ENCODE measurements at regions not wholly inside any gene's neighbourhood (a gene's known extent, or its start where the extent isn't known, plus 50 kb on each side); places are given as distances from the start of the nearest gene placed in this dataset.

GRCh38 chr5:53373451-53374158, 106.8 kb upstream of the FST start:
- Mint-ChIP-seq H3K27ac (no peak overlapping the region), H3K27me3 (peaks cover 10% of the 10 kb centered on the region), H3K4me1 (no peaks in the 10 kb centered on the region), H3K9me3 (no peaks in the 10 kb centered on the region), H3K36me3 (no peaks in the 10 kb centered on the region), H3K4me3 (no peak overlapping the region)
- no peak for ATAC-seq

GRCh38 chr5:53376853-53377252, 103.6 kb upstream of the FST start:
- Mint-ChIP-seq H3K36me3 (no peaks in the 10 kb centered on the region), H3K4me1 (no peaks in the 10 kb centered on the region), H3K9me3 (no peaks in the 10 kb centered on the region), H3K27me3 (no peaks in the 10 kb centered on the region), H3K4me3 (no peak overlapping the region), H3K27ac (no peak overlapping the region)
- no peak for ATAC-seq

GRCh38 chr5:53378190-53378589, 102.2 kb upstream of the FST start:
- Mint-ChIP-seq H3K9me3 (no peaks in the 10 kb centered on the region), H3K27me3 (peaks cover 1% of the 10 kb centered on the region), H3K4me1 (no peaks in the 10 kb centered on the region), H3K36me3 (no peaks in the 10 kb centered on the region), H3K27ac (no peak overlapping the region), H3K4me3 (no peak overlapping the region)
- no peak for ATAC-seq

GRCh38 chr5:53378590-53379247, 101.7 kb upstream of the FST start:
- H3K4me3 Mint-ChIP-seq = no peak overlapping the region
- H3K4me1 Mint-ChIP-seq = no peaks in the 10 kb centered on the region
- no peak for ATAC-seq
- H3K36me3 Mint-ChIP-seq = no peaks in the 10 kb centered on the region
- H3K9me3 Mint-ChIP-seq = no peaks in the 10 kb centered on the region
- peaks cover 7% of the 10 kb centered on the region for H3K27me3 Mint-ChIP-seq
- no peak overlapping the region for H3K27ac Mint-ChIP-seq

- Mint-ChIP-seq H3K27ac (no peak overlapping the region), H3K4me1 (no peaks in the 10 kb centered on the region), H3K4me3 (no peak overlapping the region), H3K36me3 (no peaks in the 10 kb centered on the region), H3K27me3 (peaks cover 16% of the 10 kb centered on the region), H3K9me3 (peaks cover 11% of the 10 kb centered on the region)
- ATAC-seq = no peak
These were observed 94.1 kb upstream of the FST start for GRCh38 chr5:53386341-53386740.

GRCh38 chr5:53389093-53389492, 91.3 kb upstream of the FST start:
- H3K4me1 Mint-ChIP-seq = no peaks in the 10 kb centered on the region
- ATAC-seq = no peak

GRCh38 chr5:53392073-53392472, 88.4 kb upstream of the FST start:
- no peaks in the 10 kb centered on the region for H3K27me3 Mint-ChIP-seq
- H3K4me1 Mint-ChIP-seq = no peaks in the 10 kb centered on the region
- H3K27ac Mint-ChIP-seq = no peak overlapping the region
- H3K9me3 Mint-ChIP-seq = peaks cover 11% of the 10 kb centered on the region
- no peaks in the 10 kb centered on the region for H3K36me3 Mint-ChIP-seq
- no peak for ATAC-seq
- no peak overlapping the region for H3K4me3 Mint-ChIP-seq

More at GRCh38 chr5:53389093-53389492, 91.3 kb upstream of the FST start:
- Mint-ChIP-seq H3K27ac (no peak overlapping the region), H3K36me3 (no peaks in the 10 kb centered on the region), H3K4me3 (no peak overlapping the region), H3K9me3 (peaks cover 11% of the 10 kb centered on the region), H3K27me3 (peaks cover 6% of the 10 kb centered on the region)

GRCh38 chr5:53394808-53395207, 85.6 kb upstream of the FST start:
- Mint-ChIP-seq H3K4me3 (no peak overlapping the region), H3K4me1 (no peaks in the 10 kb centered on the region), H3K27ac (no peak overlapping the region), H3K9me3 (peaks cover 6% of the 10 kb centered on the region), H3K27me3 (peaks cover 8% of the 10 kb centered on the region), H3K36me3 (no peaks in the 10 kb centered on the region)
- no peak for ATAC-seq

GRCh38 chr5:53397141-53397757, 83.2 kb upstream of the FST start:
- peaks cover 8% of the 10 kb centered on the region for H3K27me3 Mint-ChIP-seq
- no peaks in the 10 kb centered on the region for H3K4me1 Mint-ChIP-seq
- peaks cover 3% of the 10 kb centered on the region for H3K9me3 Mint-ChIP-seq
- H3K36me3 Mint-ChIP-seq = no peaks in the 10 kb centered on the region
- no peak for ATAC-seq
- H3K4me3 Mint-ChIP-seq = no peak overlapping the region
- H3K27ac Mint-ChIP-seq = no peak overlapping the region

GRCh38 chr5:53397845-53398244, 82.6 kb upstream of the FST start:
- Mint-ChIP-seq H3K27ac (no peak overlapping the region), H3K9me3 (peaks cover 3% of the 10 kb centered on the region), H3K36me3 (no peaks in the 10 kb centered on the region), H3K27me3 (peaks cover 8% of the 10 kb centered on the region), H3K4me1 (no peaks in the 10 kb centered on the region), H3K4me3 (no peak overlapping the region)
- no peak for ATAC-seq

GRCh38 chr5:53399926-53400697, 80.3 kb upstream of the FST start:
- no peak overlapping the region for H3K27ac Mint-ChIP-seq
- no peaks in the 10 kb centered on the region for H3K4me1 Mint-ChIP-seq
- H3K36me3 Mint-ChIP-seq = no peaks in the 10 kb centered on the region
- H3K27me3 Mint-ChIP-seq = peaks cover 8% of the 10 kb centered on the region
- peaks cover 3% of the 10 kb centered on the region for H3K9me3 Mint-ChIP-seq
- no peak overlapping the region for H3K4me3 Mint-ChIP-seq
- ATAC-seq = no peak

- H3K9me3 Mint-ChIP-seq = no peaks in the 10 kb centered on the region
- H3K4me3 Mint-ChIP-seq = no peak overlapping the region
- no peaks in the 10 kb centered on the region for H3K4me1 Mint-ChIP-seq
- no peak for ATAC-seq
- H3K27ac Mint-ChIP-seq = no peak overlapping the region
- H3K27me3 Mint-ChIP-seq = no peaks in the 10 kb centered on the region
- H3K36me3 Mint-ChIP-seq = no peaks in the 10 kb centered on the region
These were observed 77.1 kb upstream of the FST start for GRCh38 chr5:53403291-53403690.

GRCh38 chr5:53403758-53404157, 76.7 kb upstream of the FST start:
- no peaks in the 10 kb centered on the region for H3K9me3 Mint-ChIP-seq
- H3K4me1 Mint-ChIP-seq = no peaks in the 10 kb centered on the region
- H3K27me3 Mint-ChIP-seq = no peaks in the 10 kb centered on the region
- H3K27ac Mint-ChIP-seq = no peak overlapping the region
- H3K36me3 Mint-ChIP-seq = no peaks in the 10 kb centered on the region
- no peak for ATAC-seq
- H3K4me3 Mint-ChIP-seq = no peak overlapping the region

GRCh38 chr5:53405396-53405795, 75.0 kb upstream of the FST start:
- H3K9me3 Mint-ChIP-seq = no peaks in the 10 kb centered on the region
- no peak overlapping the region for H3K4me3 Mint-ChIP-seq
- H3K4me1 Mint-ChIP-seq = no peaks in the 10 kb centered on the region
- no peaks in the 10 kb centered on the region for H3K27me3 Mint-ChIP-seq
- no peak overlapping the region for H3K27ac Mint-ChIP-seq
- no peaks in the 10 kb centered on the region for H3K36me3 Mint-ChIP-seq
- ATAC-seq = no peak

GRCh38 chr5:53406630-53407316, 73.7 kb upstream of the FST start:
- no peaks in the 10 kb centered on the region for H3K36me3 Mint-ChIP-seq
- no peaks in the 10 kb centered on the region for H3K9me3 Mint-ChIP-seq
- H3K4me3 Mint-ChIP-seq = no peak overlapping the region
- H3K27me3 Mint-ChIP-seq = no peaks in the 10 kb centered on the region
- H3K4me1 Mint-ChIP-seq = peaks cover 5% of the 10 kb centered on the region
- no peak overlapping the region for H3K27ac Mint-ChIP-seq
- ATAC-seq = no peak
